GM06990 (cell line): ENCODE measurements at regions not wholly inside any gene's neighbourhood (a gene's known extent, or its start where the extent isn't known, plus 50 kb on each side); places are given as distances from the start of the nearest gene placed in this dataset.

ENCODE experiments used
- DNase-seq: peaks from one replicate; pipeline ENCODE4 v3.0.0-alpha.2; 2011; ENCODE audit not compliant: insufficient read length; ENCODE audit errors: extremely low read depth
- H3K27me3 ChIP-seq: replicated peaks from 2 replicates; pipeline ENCODE4 v1.6.0; 2011; ENCODE audit warnings: low read length; ENCODE audit not compliant: control insufficient read depth, insufficient read depth
- H3K36me3 ChIP-seq: 2 replicates; pipeline ENCODE4 v1.5.1; 2011; ENCODE audit warnings: low read length; ENCODE audit not compliant: control insufficient read depth, insufficient read depth
- H3K4me3 ChIP-seq: replicated peaks from 2 replicates; pipeline ENCODE4 v1.5.1; 2011; ENCODE audit warnings: low read depth, mild to moderate bottlenecking, control low read depth, low read length
- TF ChIP-seq, protein P1 (sequence below): IDR thresholded peaks from 2 replicates; pipeline ENCODE4 v1.5.1; 2011; ENCODE audit warnings: low read length, control low read depth, mild to moderate bottlenecking, inconsistent platforms; ENCODE audit not compliant: insufficient read depth, poor library complexity, severe bottlenecking

DNA sequence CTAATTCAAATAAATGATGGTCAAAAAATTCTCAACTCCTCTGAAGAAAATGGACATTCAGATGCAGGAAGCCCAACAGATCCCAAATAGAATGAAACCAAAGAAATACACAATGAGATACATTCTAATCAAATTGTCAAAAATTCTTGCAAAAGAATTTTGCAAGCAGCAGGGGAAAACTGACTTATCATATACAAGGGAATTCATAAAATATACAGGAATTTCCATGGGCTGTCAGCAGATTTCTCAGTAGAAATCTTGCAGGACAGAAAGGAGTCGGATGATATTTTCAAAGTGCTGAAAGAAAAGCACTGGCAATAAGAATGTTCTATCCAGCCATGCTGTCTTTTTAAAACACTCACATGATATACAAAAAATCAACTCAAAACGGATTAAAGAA lies 194.6 kb upstream of the ZC3H12C start:
- no peak for DNase-seq
- no peaks in the 10 kb centered on the region for H3K27me3 ChIP-seq
- TF ChIP-seq, protein P1, sequence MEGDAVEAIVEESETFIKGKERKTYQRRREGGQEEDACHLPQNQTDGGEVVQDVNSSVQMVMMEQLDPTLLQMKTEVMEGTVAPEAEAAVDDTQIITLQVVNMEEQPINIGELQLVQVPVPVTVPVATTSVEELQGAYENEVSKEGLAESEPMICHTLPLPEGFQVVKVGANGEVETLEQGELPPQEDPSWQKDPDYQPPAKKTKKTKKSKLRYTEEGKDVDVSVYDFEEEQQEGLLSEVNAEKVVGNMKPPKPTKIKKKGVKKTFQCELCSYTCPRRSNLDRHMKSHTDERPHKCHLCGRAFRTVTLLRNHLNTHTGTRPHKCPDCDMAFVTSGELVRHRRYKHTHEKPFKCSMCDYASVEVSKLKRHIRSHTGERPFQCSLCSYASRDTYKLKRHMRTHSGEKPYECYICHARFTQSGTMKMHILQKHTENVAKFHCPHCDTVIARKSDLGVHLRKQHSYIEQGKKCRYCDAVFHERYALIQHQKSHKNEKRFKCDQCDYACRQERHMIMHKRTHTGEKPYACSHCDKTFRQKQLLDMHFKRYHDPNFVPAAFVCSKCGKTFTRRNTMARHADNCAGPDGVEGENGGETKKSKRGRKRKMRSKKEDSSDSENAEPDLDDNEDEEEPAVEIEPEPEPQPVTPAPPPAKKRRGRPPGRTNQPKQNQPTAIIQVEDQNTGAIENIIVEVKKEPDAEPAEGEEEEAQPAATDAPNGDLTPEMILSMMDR = no peak
- no peak overlapping the region for H3K4me3 ChIP-seq
- no peaks in the 10 kb centered on the region for H3K36me3 ChIP-seq

DNA sequence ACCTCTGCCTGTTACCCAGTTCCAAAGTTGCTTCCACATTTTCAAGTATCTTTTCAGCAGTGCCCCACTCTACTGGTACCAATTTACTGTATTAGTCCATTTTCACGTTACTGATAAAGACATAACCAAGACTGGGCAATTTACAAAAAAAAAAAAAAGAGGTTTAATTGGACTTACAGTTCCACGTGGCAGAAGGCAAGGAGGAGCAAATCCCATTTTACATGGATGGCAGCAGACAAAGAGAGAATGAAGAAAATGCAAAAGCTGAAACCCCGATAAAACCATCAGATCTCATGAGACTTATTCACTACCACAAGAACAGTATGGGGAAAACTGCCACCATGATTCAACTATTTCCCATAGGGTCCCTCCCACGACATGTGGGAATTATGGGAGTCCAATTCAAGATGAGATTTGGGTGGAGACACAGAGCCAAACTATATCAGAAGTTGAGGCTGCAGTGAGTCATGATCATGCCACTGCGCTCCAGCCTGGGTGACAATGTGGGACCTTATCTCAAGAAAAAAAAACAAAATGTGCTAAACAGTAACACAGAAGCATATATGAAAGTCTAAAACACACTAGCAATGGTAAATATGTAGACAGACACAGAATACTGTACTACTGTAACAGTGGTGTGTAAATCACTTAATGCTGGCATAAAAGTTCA lies 190.3 kb upstream of the ZC3H12C start:
- TF ChIP-seq, protein P1 = no peak
- DNase-seq = no peak
- H3K4me3 ChIP-seq = no peak overlapping the region
- H3K36me3 ChIP-seq = no peaks in the 10 kb centered on the region
- H3K27me3 ChIP-seq = no peaks in the 10 kb centered on the region

DNA sequence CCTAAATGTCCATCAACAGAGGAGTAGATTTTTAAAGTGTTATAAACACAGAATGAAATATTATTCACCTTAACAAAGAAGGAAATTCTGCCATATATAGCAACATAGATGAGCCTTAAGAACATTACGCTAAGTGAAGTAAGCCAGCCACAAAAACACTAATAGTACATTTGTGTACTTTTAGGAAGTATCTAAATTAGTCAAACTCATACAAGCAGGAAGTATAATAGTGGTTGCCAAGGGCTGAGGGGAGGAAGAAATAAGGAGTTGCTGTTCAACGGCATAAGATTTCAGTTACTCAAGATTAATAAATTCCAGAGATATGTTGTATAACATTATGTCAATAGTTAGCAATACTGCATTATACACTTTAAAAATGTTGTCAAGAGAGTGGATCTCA lies 181.7 kb upstream of the ZC3H12C start:
- no peak overlapping the region for H3K4me3 ChIP-seq
- no peak for DNase-seq
- H3K27me3 ChIP-seq = no peaks in the 10 kb centered on the region
- TF ChIP-seq, protein P1 = no peak
- H3K36me3 ChIP-seq = no peaks in the 10 kb centered on the region

GRCh38 chr11:109914038-109914437 lies 179.2 kb upstream of the ZC3H12C start:
- DNase-seq = no peak
- Histone ChIP-seq H3K4me3 (no peak overlapping the region), H3K36me3 (no peaks in the 10 kb centered on the region), H3K27me3 (no peaks in the 10 kb centered on the region)
- TF ChIP-seq, protein P1 = no peak

- Histone ChIP-seq H3K27me3 (no peaks in the 10 kb centered on the region), H3K36me3 (no peaks in the 10 kb centered on the region), H3K4me3 (no peak overlapping the region)
- no peak for DNase-seq
- TF ChIP-seq, protein P1 = no peak
Measured at GRCh38 chr11:109914809-109915653, 178.2 kb upstream of the ZC3H12C start.
